Stimulated activated CD4-positive, alpha-beta T cell treated with anti-CD3 and anti-CD28 coated beads, Interleukin-1b, Interleukin-23, amount 100 ng/mL, for 48 hours (primary cell): ENCODE measurements at regions not wholly inside any gene's neighbourhood (a gene's known extent, or its start where the extent isn't known, plus 50 kb on each side); places are given as distances from the start of the nearest gene placed in this dataset.
"Not testable (repeated sequence)": the region's sequence is repeated elsewhere in the genome, so short reads cannot be mapped to it uniquely, and the experiment has no call there.

ENCODE experiments used
- DNase-seq: peaks from one replicate; pipeline ENCODE4 v3.0.0-alpha.2; 2020

GRCh38 chr3:164365242-164365641 is 713.1 kb downstream of the SI start:
- no peak for DNase-seq

DNA sequence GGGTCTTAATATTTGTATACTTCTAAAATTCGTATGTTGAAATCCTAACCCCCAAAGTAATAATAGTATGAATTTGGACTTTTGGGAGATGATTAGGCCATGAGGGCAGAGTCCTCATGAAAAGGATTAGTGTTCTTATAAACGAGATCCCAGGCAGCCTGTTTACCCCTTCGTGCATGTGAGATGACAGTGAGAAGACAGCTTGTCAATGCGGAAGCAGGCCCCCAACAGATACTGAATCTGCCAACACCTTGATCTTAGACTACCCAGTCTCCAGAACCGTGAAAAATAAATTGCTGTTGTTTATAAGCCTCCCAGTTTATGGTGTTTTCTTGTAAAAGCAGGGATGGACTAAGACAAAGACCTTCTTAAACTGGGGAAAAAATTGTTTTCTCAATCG is 714.2 kb downstream of the SI start:
- DNase-seq = no peak

GRCh38 chr3:164360738-164361406 is 717.4 kb downstream of the SI start:
- no peak for DNase-seq

DNA sequence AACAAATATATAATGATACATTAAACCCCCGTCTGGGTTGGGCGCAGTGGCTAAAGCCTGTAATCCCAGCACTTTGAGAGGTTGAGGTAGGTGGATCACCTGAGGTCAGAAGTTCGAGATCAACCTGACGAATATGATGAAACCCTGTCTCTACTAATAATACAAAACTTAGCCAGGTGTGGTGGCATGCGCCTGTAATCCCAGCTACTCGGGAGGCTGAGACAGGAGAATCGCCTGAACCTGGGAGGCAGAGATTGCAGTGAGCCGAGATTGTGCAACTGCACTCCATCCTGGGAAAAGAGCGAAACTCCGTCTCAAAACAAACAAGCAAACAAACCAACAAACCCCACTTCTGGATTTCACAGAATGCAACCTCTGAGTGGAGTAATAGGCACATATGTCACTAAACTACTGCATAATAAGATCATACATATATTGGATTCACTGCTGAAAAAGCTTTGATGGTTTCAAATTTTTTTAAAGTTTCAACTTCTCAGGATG is 718.2 kb downstream of the SI start:
- DNase-seq = no peak

DNA sequence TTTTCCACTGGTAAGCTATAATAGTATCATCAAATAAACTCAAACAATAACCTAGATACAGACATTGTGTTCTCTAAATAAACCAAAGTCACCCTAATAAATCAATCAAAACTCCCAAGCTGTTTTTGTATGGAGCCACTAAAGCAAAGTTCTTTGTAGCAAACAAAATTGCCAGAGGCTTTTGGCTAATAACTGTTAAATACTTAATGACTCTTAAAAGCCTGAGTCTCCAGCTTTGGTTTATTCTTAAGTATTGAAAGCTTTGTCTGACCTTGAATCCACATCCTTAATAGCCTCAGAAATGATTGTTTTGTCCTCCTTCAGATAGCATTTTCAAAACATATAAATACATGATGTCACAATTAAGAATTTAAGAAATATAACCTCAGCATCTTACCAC is 725.3 kb downstream of the SI start:
- DNase-seq = no peak

- DNase-seq = no peak
Observed at GRCh38 chr3:164351131-164351530, 727.2 kb downstream of the SI start.

DNA sequence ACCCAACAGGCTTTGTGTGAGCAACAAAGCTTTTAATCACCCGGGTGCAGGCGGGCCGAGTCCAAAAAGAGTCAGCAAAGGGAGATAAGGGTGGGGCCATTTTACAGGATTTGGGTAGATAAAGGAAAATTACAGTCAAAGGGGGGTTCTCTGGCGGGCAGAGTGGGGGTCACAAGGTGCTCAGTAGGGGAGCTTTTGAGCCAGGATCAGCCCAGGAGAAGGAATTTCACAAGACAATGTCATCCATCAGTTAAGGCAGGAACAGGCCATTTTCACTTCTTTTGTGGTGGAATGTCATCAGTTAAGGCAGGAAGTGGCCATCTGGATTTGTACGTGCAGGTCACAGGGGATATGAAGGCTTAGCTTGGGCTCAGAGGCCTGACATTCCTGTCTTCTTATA is 736.1 kb downstream of the SI start:
- not testable (repeated sequence) for DNase-seq

DNA sequence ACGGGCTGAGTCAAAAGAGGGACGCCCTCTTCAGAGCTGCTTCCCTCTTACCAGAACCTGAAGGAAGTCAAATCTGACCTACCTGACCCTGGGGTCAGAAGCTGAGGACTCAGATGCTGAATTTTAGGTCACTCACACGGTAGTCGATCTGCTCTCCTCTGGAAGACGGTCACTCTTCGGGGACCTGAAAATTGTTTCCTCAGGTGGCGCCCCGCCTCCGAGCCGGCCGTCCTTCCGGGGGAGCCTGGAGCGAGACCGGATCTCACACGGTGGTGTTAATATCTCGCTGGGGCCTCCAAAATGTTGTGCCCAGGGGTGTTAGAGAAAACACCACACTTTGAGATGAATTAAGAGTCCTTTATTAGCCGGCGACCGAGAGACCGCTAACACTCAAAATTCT is 737.2 kb downstream of the SI start:
- no peak for DNase-seq

- no peak for DNase-seq
Observed at GRCh38 chr3:164340273-164340672, 738.0 kb downstream of the SI start.

GRCh38 chr3:164332831-164333802 is 745.2 kb downstream of the SI start:
- DNase-seq = no peak

- no peak for DNase-seq
Observed at GRCh38 chr3:164326714-164327113, 751.6 kb downstream of the SI start.

GRCh38 chr3:164320962-164321361 is 757.3 kb downstream of the SI start:
- DNase-seq = no peak

GRCh38 chr3:164306042-164306441 is 772.3 kb downstream of the SI start:
- no peak for DNase-seq

- no peak for DNase-seq
Observed at GRCh38 chr3:164303894-164304293, 774.4 kb downstream of the SI start.

DNA sequence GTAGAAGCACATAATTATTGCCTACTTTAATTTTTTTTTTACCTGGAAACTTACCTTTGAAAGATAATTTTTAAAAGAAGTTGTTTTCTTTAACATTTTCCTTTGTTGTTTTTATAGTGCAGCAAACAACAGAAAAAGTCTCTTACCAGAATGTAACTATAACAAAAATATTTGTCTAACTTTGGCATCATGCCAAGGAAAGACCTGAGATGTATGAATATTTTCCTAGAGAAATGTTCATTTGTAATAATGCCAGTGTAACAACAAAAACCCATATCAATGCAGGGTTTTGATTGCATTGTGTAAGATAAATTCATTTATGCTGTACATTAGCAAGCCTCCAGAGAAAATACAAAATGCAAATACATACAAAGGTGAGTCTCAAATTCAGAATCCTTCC is 775.7 kb downstream of the SI start:
- no peak for DNase-seq

DNA sequence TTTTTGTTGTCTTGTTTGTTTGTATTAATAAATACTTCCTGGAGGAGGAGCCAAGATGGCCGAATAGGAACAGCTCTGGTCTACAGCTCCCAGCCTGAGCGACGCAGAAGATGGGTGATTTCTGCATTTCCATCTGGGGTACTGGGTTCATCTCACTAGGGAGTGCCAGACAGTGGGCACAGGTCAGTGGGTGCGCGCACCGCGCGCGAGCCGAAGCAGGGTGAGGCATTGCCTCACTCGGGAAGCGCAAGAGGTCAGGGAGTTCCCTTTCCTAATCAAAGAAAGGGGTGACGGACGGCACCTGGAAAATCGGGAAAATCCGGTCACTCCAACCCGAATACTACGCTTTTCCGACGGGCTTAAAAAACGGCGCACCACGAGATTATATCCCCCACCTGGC is 786.8 kb downstream of the SI start:
- not testable (repeated sequence) for DNase-seq

GRCh38 chr3:164278550-164278949 is 799.7 kb downstream of the SI start:
- DNase-seq = no peak

DNA sequence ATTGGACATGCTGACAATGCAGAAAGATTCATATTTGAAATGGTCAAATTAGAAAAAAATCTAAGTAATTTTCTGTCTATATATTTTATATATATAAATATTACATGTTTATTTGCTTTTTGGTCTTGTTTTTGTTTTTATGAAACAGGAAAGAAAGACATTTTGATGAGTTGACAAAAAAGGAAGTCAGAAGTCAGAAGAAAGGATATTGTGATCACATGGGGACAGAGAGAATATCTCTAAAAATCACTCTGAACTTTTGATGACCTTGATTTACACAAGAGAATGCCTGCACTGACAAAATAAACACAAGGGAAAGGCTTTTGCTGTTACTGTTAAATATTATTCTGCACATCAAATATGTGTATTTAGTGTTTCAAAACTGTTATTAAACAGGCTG is 811.2 kb downstream of the SI start:
- DNase-seq = no peak

DNA sequence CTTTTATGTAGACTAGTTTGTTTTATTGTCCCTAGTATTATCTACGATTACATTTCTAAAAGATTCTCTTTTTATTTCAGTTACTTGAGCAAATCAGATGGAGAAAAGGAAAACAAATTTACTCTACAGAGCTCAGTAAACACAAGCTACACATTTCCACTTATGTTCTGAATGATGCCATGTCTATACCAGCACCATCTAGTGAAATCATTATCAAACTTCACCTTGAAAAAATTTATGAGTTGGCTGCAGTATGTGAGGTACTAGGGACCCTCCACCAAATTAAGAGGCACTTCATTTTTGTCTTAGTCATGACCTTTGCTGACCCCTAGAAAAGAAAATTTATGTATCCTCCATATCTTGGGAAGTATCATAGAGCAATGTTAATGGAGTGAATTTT is 827.4 kb downstream of the SI start:
- DNase-seq = no peak

DNA sequence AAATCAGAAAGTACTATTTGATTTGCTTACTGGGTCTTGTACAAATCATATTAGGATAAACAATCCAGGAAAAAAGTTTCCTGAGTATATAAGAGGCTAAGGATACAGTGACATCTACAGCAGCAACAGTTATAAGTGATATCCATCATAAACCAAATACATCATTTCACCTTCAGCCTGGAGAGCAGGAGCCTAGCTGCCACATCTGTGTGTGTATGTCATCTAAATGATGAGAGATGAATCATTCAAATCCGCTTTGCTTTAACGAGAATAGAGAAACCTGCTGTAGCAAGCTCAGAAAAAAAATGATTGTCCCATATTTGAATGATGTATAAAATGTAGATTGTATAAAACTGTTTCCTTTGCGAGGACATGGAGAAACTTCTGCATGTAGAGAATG is 841.4 kb downstream of the SI start:
- no peak for DNase-seq

DNA sequence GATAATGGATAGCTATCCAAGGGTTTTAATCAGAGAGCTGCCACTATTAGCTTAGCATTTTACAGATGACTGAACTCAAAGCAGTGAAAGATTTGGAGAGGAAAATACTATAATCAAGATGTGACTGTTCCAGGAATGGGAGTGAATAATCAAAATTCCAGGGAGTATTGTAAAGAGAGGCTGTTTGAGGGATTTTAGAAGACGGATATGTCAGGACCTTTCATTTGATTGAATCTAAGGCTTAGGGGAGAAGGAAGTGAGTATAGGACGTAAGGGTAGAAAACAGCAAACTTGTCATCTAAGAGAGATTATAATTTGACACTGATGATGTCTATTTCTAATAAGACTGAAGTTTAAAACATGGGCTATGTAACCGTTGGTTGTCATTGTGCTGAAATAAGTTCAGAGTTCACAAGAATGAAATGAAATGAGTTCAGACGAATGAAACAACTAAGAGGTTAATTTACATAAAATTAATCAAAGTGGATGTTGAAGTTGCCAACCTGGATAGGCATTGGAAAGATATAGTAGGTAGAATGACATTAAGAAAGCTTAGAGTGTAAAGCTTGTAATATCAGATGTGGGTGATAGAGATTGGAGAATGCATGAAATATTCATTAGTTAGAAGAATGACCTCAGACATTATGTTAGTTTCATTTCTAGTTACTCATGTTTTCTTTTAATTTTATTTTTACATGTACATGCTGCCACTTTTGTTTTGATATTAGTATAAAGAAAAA is 842.8 kb downstream of the SI start:
- DNase-seq = no peak

- no peak for DNase-seq
Observed at GRCh38 chr3:164233951-164234350, 844.3 kb downstream of the SI start.

- DNase-seq = no peak
Observed at GRCh38 chr3:164231718-164232117, 846.6 kb downstream of the SI start.
